Ishikawa (cell line): ENCODE measurements at regions not wholly inside any gene's neighbourhood (a gene's known extent, or its start where the extent isn't known, plus 50 kb on each side); places are given as distances from the start of the nearest gene placed in this dataset.

Source experiments
- CEBPB ChIP-seq: IDR thresholded peaks from 2 replicates; pipeline ENCODE4 v1.6.1; 2012
- CREB1 ChIP-seq: IDR thresholded peaks from 2 replicates; pipeline ENCODE4 v1.6.1; 2012; ENCODE audit warnings: low read depth
- EGR1 ChIP-seq: IDR thresholded peaks from 2 replicates; pipeline ENCODE4 v1.6.1; 2012
- EP300 ChIP-seq: IDR thresholded peaks from 2 replicates; pipeline ENCODE4 v1.6.1; 2012; ENCODE audit warnings: borderline replicate concordance
- FOXM1 ChIP-seq: IDR thresholded peaks from 2 replicates; pipeline ENCODE4 v1.6.1; 2012; ENCODE audit warnings: low read depth, borderline replicate concordance
- NFIC ChIP-seq: IDR thresholded peaks from 2 replicates; pipeline ENCODE4 v1.6.1; 2012
- RAD21 ChIP-seq: IDR thresholded peaks from 2 replicates; pipeline ENCODE4 v1.6.1; 2012; ENCODE audit warnings: low read depth
- TAF1 ChIP-seq: IDR thresholded peaks from 2 replicates; pipeline ENCODE4 v1.6.1; 2012; ENCODE audit warnings: low read depth, mild to moderate bottlenecking
- TCF12 ChIP-seq: IDR thresholded peaks from 2 replicates; pipeline ENCODE4 v1.6.1; 2012; ENCODE audit warnings: low read depth
- TEAD4 ChIP-seq: IDR thresholded peaks from 2 replicates; pipeline ENCODE4 v1.6.1; 2012
- YY1 ChIP-seq: IDR thresholded peaks from 2 replicates; pipeline ENCODE4 v1.6.1; 2012; ENCODE audit warnings: low read depth
- ZBTB7A ChIP-seq: IDR thresholded peaks from 2 replicates; pipeline ENCODE4 v1.6.1; 2012; ENCODE audit warnings: low read depth
- TF ChIP-seq, protein P1 (sequence below): IDR thresholded peaks from 2 replicates; pipeline ENCODE4 v1.6.1; 2012
- TF ChIP-seq, protein P2 (sequence below): IDR thresholded peaks from 2 replicates; pipeline ENCODE4 v1.6.1; 2012
- TF ChIP-seq, protein P3 (sequence below): IDR thresholded peaks from 2 replicates; pipeline ENCODE4 v1.6.1; 2012; ENCODE audit warnings: low read depth, mild to moderate bottlenecking

DNA sequence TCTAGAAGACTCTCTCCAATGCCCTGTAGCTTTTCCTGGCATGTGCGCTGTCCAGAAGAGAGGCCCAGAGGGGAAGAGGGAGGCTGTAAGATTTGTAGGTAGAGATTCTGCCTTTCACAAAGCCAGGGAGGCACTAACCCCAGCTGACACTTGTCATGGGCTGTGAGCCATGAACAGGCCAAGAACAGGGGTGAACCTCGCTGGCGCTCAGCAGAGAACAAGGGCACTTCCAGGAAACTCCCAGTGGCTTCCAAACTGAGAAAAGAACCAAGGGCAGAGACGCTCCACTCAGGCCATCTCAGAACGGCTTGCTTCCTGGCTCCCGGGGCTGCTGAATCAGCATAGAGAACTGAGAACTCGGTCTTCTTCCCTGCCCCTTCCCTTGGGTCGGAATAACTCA is 257.8 kb upstream of the ZNF32 start:
- no peak for TF ChIP-seq RAD21
- TF ChIP-seq YY1, result no peak
- TF ChIP-seq TCF12, result no peak
- TF ChIP-seq TAF1, result no peak
- TF ChIP-seq NFIC, result no peak
- no peak for TF ChIP-seq EP300
- no peak for TF ChIP-seq CEBPB
- TF ChIP-seq, protein P1, sequence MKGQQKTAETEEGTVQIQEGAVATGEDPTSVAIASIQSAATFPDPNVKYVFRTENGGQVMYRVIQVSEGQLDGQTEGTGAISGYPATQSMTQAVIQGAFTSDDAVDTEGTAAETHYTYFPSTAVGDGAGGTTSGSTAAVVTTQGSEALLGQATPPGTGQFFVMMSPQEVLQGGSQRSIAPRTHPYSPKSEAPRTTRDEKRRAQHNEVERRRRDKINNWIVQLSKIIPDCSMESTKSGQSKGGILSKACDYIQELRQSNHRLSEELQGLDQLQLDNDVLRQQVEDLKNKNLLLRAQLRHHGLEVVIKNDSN, result no peak
- no peak for TF ChIP-seq FOXM1
- no peak for TF ChIP-seq ZBTB7A
- TF ChIP-seq EGR1, result no peak
- TF ChIP-seq CREB1, result no peak

DNA sequence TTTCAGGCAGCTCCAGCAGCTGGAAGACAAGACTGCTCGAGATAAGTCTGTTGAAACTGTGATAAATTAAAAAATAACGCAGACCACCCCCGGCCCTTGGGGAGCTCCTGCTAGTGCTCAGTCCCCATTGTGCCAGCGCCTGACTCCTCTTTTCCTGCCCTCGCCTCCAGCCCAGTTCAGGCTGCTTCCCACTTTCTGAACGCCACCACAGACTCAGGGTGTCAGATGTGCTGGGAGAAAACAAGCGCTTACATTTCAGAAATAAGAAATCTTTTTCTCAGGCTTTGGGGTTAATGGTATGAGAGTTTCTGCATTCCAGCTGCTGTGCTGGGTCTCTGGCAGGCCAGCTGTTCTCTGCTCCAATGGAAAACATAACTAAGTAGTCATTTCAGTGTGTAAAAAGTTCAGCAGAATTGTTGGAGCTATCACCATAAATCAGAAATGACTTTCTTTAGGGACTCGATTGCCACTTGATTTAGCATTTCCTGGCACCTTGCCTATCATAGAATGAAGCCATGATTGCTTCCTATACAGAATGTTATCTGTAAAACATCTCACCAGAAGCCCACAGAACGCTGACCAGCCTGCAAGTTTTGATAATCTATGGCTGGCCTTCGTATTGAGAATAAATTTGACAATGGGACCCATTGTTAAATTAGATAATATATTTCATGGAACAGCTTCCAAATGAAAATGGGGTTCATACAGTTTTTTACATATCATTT is 257.0 kb upstream of the ZNF32 start:
- TF ChIP-seq FOXM1, result no peak

DNA sequence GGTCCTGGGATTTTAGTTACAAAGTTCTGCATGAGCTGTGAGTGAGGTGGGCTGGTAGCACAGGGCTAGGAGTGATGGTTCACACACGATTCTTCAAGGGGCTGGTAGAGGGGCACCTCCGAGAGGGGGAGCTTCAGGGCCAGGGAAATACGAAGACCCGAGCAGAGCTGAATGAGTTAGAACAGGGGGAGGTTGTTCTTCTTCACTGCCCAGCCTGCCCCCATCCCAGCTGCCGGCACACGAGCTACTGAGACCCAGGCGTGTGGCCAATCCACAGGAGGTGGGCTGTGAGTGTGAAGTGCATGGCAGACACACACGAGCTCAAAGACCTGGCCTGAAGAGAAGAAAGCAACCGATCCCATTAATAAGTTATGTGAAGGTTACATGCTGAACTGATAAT is 256.2 kb upstream of the ZNF32 start:
- TF ChIP-seq, protein P1, result no peak
- TF ChIP-seq YY1, result no peak
- TF ChIP-seq CEBPB, result no peak
- no peak for TF ChIP-seq TCF12
- no peak for TF ChIP-seq TAF1
- TF ChIP-seq, protein P2, sequence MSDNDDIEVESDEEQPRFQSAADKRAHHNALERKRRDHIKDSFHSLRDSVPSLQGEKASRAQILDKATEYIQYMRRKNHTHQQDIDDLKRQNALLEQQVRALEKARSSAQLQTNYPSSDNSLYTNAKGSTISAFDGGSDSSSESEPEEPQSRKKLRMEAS, result no peak
- TF ChIP-seq NFIC, result no peak
- TF ChIP-seq ZBTB7A, result no peak
- TF ChIP-seq EGR1, result no peak
- no peak for TF ChIP-seq CREB1
- TF ChIP-seq RAD21, result no peak
- TF ChIP-seq TEAD4, result no peak
- TF ChIP-seq, protein P3, sequence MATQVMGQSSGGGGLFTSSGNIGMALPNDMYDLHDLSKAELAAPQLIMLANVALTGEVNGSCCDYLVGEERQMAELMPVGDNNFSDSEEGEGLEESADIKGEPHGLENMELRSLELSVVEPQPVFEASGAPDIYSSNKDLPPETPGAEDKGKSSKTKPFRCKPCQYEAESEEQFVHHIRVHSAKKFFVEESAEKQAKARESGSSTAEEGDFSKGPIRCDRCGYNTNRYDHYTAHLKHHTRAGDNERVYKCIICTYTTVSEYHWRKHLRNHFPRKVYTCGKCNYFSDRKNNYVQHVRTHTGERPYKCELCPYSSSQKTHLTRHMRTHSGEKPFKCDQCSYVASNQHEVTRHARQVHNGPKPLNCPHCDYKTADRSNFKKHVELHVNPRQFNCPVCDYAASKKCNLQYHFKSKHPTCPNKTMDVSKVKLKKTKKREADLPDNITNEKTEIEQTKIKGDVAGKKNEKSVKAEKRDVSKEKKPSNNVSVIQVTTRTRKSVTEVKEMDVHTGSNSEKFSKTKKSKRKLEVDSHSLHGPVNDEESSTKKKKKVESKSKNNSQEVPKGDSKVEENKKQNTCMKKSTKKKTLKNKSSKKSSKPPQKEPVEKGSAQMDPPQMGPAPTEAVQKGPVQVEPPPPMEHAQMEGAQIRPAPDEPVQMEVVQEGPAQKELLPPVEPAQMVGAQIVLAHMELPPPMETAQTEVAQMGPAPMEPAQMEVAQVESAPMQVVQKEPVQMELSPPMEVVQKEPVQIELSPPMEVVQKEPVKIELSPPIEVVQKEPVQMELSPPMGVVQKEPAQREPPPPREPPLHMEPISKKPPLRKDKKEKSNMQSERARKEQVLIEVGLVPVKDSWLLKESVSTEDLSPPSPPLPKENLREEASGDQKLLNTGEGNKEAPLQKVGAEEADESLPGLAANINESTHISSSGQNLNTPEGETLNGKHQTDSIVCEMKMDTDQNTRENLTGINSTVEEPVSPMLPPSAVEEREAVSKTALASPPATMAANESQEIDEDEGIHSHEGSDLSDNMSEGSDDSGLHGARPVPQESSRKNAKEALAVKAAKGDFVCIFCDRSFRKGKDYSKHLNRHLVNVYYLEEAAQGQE, result no peak
- TF ChIP-seq EP300, result no peak
- no peak for TF ChIP-seq FOXM1

DNA sequence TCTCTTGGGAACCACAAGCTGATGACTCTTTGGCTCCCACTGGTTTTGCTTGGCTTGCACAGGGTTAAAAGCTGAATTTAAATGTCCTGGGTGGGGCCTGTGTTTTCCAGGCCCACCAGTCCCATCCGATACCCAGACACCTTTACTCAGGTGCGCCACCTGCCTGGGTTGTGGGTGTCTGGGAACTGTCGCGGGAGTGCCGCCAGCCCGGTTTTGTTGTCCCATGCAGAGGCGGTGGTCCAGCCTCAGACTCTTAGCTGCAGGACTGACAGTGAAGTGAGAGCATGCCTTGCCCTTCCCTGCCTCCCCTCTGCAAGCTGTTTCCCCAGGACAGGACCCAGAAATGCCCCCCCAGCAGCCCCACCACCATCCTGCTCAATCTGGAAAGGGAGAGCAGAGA is 255.6 kb upstream of the ZNF32 start:
- TF ChIP-seq, protein P2, result no peak
- TF ChIP-seq TCF12 (no peak), CEBPB (no peak), EP300 (no peak), RAD21 (no peak), FOXM1 (no peak), ZBTB7A (no peak), NFIC (no peak), CREB1 (no peak), TAF1 (no peak), YY1 (no peak), TEAD4 (no peak), EGR1 (no peak)
- TF ChIP-seq, protein P3, result no peak
- TF ChIP-seq, protein P1, result no peak

DNA sequence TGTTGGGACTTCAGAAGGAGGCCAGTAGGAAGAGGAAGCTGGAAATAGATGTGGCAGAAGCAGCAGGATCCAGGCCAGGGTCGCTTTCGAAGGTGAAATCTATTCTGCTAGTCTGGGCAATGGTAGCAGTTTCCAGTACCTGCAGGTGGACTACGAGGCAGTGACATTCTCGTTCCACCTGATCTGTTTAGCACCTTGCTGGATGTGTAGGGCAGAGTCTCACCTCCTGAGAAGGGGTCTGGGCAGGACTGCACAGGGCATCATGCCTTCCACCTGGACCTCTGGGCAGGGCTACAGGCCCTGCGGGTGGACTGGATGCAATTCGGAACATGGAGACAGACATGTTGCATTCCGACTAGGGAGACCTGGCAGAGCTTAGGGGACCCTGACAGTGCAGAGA is 254.8 kb upstream of the ZNF32 start:
- no peak for TF ChIP-seq EGR1
- TF ChIP-seq TCF12, result no peak

DNA sequence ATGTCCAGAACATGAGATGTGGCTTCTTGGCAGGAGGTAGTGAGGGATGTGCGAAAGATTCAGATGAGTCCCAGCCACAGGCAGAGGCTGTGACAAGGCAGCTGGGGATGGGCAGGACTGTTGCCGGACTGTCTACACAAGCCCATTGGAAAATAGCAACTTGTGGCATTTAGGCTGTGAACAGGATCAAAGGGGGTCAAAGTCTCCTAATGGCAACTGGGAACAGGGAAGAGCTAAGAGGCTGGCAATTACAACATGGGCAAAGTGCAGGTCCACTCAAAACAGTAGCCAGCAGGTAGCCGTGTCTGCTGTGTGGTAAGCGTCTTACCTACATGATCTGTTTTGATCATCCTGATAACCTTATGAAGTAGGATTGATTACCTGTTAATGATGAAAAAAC is 254.2 kb upstream of the ZNF32 start:
- TF ChIP-seq FOXM1 (no peak), EGR1 (no peak), ZBTB7A (no peak), CEBPB (no peak), YY1 (no peak), TCF12 (no peak)
- TF ChIP-seq, protein P3, result no peak
